H9 (cell line): ENCODE measurements at regions not wholly inside any gene's neighbourhood (a gene's known extent, or its start where the extent isn't known, plus 50 kb on each side); places are given as distances from the start of the nearest gene placed in this dataset.

ENCODE experiments used
- DNase-seq: peaks from one replicate; pipeline ENCODE4 v3.0.0-alpha.2; 2017
- H2AFZ ChIP-seq: one replicate; pipeline ENCODE4 v1.6.1; 2013; ENCODE audit warnings: mild to moderate bottlenecking, low read length, control low read depth, moderate library complexity
- H2AK5ac ChIP-seq: 2 replicates; pipeline ENCODE4 v1.6.1; 2013; ENCODE audit warnings: low read length, control low read depth, mixed read lengths; ENCODE audit not compliant: insufficient read length
- H2BK120ac ChIP-seq: one replicate; pipeline ENCODE4 v1.6.1; 2013; ENCODE audit warnings: low read depth, mild to moderate bottlenecking, low read length, control low read depth, inconsistent platforms; ENCODE audit not compliant: poor library complexity, severe bottlenecking
- H2BK12ac ChIP-seq: 2 replicates; pipeline ENCODE4 v1.6.1; 2013; ENCODE audit warnings: low read length, control low read depth, mixed read lengths, low read depth; ENCODE audit not compliant: insufficient read length
- H2BK15ac ChIP-seq: 2 replicates; pipeline ENCODE4 v1.6.1; 2013; ENCODE audit warnings: low read depth, low read length, control low read depth
- H2BK20ac ChIP-seq: one replicate; pipeline ENCODE4 v1.6.1; 2013; ENCODE audit warnings: low read depth, mild to moderate bottlenecking, low read length, control low read depth, inconsistent platforms; ENCODE audit not compliant: poor library complexity, severe bottlenecking
- H2BK5ac ChIP-seq: 2 replicates; pipeline ENCODE4 v1.6.1; 2013; ENCODE audit warnings: low read length, control low read depth, mixed read lengths; ENCODE audit not compliant: insufficient read length
- H3K14ac ChIP-seq: 2 replicates; pipeline ENCODE4 v1.6.1; 2013; ENCODE audit warnings: low read length, control low read depth; ENCODE audit not compliant: insufficient read depth
- H3K18ac ChIP-seq: 2 replicates; pipeline ENCODE4 v1.6.1; 2013; ENCODE audit warnings: low read depth, mild to moderate bottlenecking, mixed read lengths, low read length, control low read depth; ENCODE audit not compliant: insufficient read length
- H3K23ac ChIP-seq: 2 replicates; pipeline ENCODE4 v1.6.1; 2013; ENCODE audit warnings: low read length, control low read depth, mixed read lengths, low read depth; ENCODE audit not compliant: insufficient read length
- H3K23me2 ChIP-seq: 2 replicates; pipeline ENCODE4 v1.6.1; 2013; ENCODE audit warnings: low read depth, mild to moderate bottlenecking, mixed read lengths, low read length, control low read depth; ENCODE audit not compliant: insufficient read length, poor library complexity, severe bottlenecking
- H3K27ac ChIP-seq: 2 replicates; pipeline ENCODE4 v1.5.1; 2013; ENCODE audit warnings: low read length, control low read depth, mixed read lengths, low read depth; ENCODE audit not compliant: insufficient read length
- H3K27me3 ChIP-seq: 2 replicates; pipeline ENCODE4 v1.6.1; 2013; ENCODE audit warnings: low read length, control low read depth, inconsistent platforms; ENCODE audit not compliant: insufficient read depth
- H3K4ac ChIP-seq: 2 replicates; pipeline ENCODE4 v1.6.1; 2013; ENCODE audit warnings: low read depth, mild to moderate bottlenecking, control low read depth, inconsistent platforms, low read length, moderate library complexity
- H3K4me1 ChIP-seq: 2 replicates; pipeline ENCODE4 v1.6.1; 2013; ENCODE audit warnings: low read length, control low read depth, inconsistent platforms; ENCODE audit not compliant: insufficient read depth
- H3K4me2 ChIP-seq: 2 replicates; pipeline ENCODE4 v1.6.1; 2013; ENCODE audit warnings: low read length, control low read depth, mixed read lengths; ENCODE audit not compliant: insufficient read length, insufficient read depth
- H3K56ac ChIP-seq: 2 replicates; pipeline ENCODE4 v1.6.1; 2013; ENCODE audit warnings: low read depth, mild to moderate bottlenecking, mixed read lengths, low read length, control low read depth; ENCODE audit not compliant: insufficient read length
- H3K79me1 ChIP-seq: 2 replicates; pipeline ENCODE4 v1.6.1; 2013; ENCODE audit warnings: low read depth, mild to moderate bottlenecking, moderate library complexity, low read length, control low read depth, inconsistent platforms; ENCODE audit not compliant: insufficient read depth, poor library complexity, severe bottlenecking
- H3K79me2 ChIP-seq: 2 replicates; pipeline ENCODE4 v1.6.1; 2013; ENCODE audit warnings: low read length, control low read depth, inconsistent platforms; ENCODE audit not compliant: insufficient read depth
- H3K9ac ChIP-seq: 2 replicates; pipeline ENCODE4 v1.6.1; 2013; ENCODE audit warnings: low read length, control low read depth, mixed read lengths; ENCODE audit not compliant: insufficient read length; ENCODE audit errors: extremely low read depth
- H3K9me3 ChIP-seq: one replicate; pipeline ENCODE4 v1.6.1; 2013; ENCODE audit warnings: low read depth, low read length, inconsistent platforms; ENCODE audit not compliant: control insufficient read depth
- H3T11ph ChIP-seq: one replicate; pipeline ENCODE4 v1.6.1; 2013; ENCODE audit warnings: mild to moderate bottlenecking, low read length, control low read depth, inconsistent platforms
- H4K20me1 ChIP-seq: one replicate; pipeline ENCODE4 v1.6.1; 2013; ENCODE audit not compliant: control insufficient read depth, insufficient read length, insufficient read depth
- H4K5ac ChIP-seq: 2 replicates; pipeline ENCODE4 v1.6.1; 2013; ENCODE audit warnings: low read depth, mild to moderate bottlenecking, mixed read lengths, low read length, control low read depth; ENCODE audit not compliant: insufficient read length
- H4K8ac ChIP-seq: replicated peaks from 2 replicates; pipeline ENCODE4 v1.6.1; 2013; ENCODE audit warnings: low read length, control low read depth, mixed read lengths, low read depth; ENCODE audit not compliant: insufficient read length
- H4K91ac ChIP-seq: 2 replicates; pipeline ENCODE4 v1.6.1; 2013; ENCODE audit warnings: low read depth, mild to moderate bottlenecking, moderate library complexity, mixed read lengths, low read length, control low read depth; ENCODE audit not compliant: insufficient read length
- H3K27ac Mint-ChIP-seq, 3 experiments: 2 replicates in 2 of 3; 3 replicates in 1 of 3; pipeline ENCODE4 v1.8.0; 2020 to 2021; ENCODE audit warnings: mixed read lengths in 3 of 3, mild to moderate bottlenecking in 1 of 3, moderate library complexity in 1 of 3
- H3K27me3 Mint-ChIP-seq: 2 replicates; pipeline ENCODE4 v1.8.0; 2021; ENCODE audit warnings: low read depth, mild to moderate bottlenecking, moderate library complexity, mixed read lengths
- H3K36me3 Mint-ChIP-seq, 3 experiments: 2 replicates in 2 of 3; 3 replicates in 1 of 3; pipeline ENCODE4 v1.8.0; 2020 to 2021; ENCODE audit warnings: low read depth in 3 of 3, mixed read lengths in 3 of 3; ENCODE audit not compliant: insufficient read depth in 1 of 3
- H3K4me1 Mint-ChIP-seq, 2 experiments: 2 replicates each; pipeline ENCODE4 v1.8.0; 2020; ENCODE audit warnings: mixed read lengths in 2 of 2
- H3K4me3 Mint-ChIP-seq, 2 experiments: 2 replicates in 1 of 2; 3 replicates in 1 of 2; pipeline ENCODE4 v1.8.0; 2020 to 2021; ENCODE audit warnings: mild to moderate bottlenecking in 2 of 2, mixed read lengths in 2 of 2, moderate library complexity in 1 of 2
- H3K9me3 Mint-ChIP-seq, 2 experiments: 2 replicates in 1 of 2; 3 replicates in 1 of 2; pipeline ENCODE4 v1.8.0; 2020; ENCODE audit warnings: mild to moderate bottlenecking in 2 of 2, mixed read lengths in 2 of 2, moderate library complexity in 1 of 2
- WGBS: extraction: QIAGEN DNeasy Blood & Tissue Kit; methylation state at CpG from one replicate; pipeline ENCODE4 v1.1.7; 2013; ENCODE audit warnings: missing lambda C conversion rate, low lambda C conversion rate, mixed read lengths; ENCODE audit not compliant: insufficient read length; ENCODE audit errors: extremely low coverage; 5-methylcytosine and 5-hydroxymethylcytosine counted together
- TF ChIP-seq, protein P1 (sequence below): fragments of 200-600 bp; sonication (generic); conservative IDR thresholded peaks from 3 replicates; pipeline ENCODE4 v1.8.0; 2021; ENCODE audit warnings: antibody characterized with exemption, mild to moderate bottlenecking

DNA sequence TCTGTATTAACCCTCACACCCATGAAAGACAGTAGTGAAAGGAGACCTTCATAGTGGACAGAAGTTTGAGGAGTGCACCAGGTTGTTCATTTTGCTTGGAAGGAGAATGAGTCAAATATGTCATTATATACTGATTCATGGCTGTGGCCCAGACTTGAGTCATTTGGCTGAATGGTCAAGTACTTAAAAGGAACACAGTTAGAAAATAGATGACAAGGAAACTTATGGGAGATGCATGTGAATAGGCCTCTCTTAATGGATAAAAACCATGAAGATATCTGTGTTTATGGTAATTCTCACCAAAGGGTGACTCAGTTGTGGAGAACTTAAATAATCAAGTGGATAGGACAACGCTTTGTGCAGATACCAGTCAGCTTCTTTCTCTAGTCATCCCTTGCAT is 524.7 kb upstream of the CNTNAP5 start:
- no peak overlapping the region for H3K4me3 Mint-ChIP-seq
- no peak for DNase-seq
- H2AK5ac ChIP-seq = no peak overlapping the region

More for the DNA sequence above, 524.7 kb upstream of the CNTNAP5 start:
- no peak overlapping the region for H3K23ac ChIP-seq
- H2BK15ac ChIP-seq = no peak overlapping the region
- no peaks in the 10 kb centered on the region for H3K4me1 ChIP-seq
- Mint-ChIP-seq H3K27ac (no peak overlapping the region), H3K36me3 (no peaks in the 10 kb centered on the region; a peak in 1 of 7 replicates), H3K27me3 (no peaks in the 10 kb centered on the region), H3K9me3 (no peaks in the 10 kb centered on the region; a peak in 1 of 5 replicates), H3K4me1 (no peaks in the 10 kb centered on the region)
- H3K79me2 ChIP-seq = no peaks in the 10 kb centered on the region
- H3K4ac ChIP-seq = no peak overlapping the region
- H3K14ac ChIP-seq = no peak overlapping the region
- no peak overlapping the region for H2BK12ac ChIP-seq
- no peak overlapping the region for H3K18ac ChIP-seq
- H2BK20ac ChIP-seq = no peak overlapping the region
- no peak overlapping the region for H4K91ac ChIP-seq
- no peaks in the 10 kb centered on the region for H3K27me3 ChIP-seq
- WGBS = no CpG with 5 or more reads among the region's 1 CpG
- no peak overlapping the region for H3K56ac ChIP-seq
- no peaks in the 10 kb centered on the region for H3K9me3 ChIP-seq
- no peak overlapping the region for H4K8ac ChIP-seq
- H2BK5ac ChIP-seq = no peak overlapping the region
- H2AFZ ChIP-seq = no peak overlapping the region
- no peak overlapping the region for H3K27ac ChIP-seq
- no peaks in the 10 kb centered on the region for H3K79me1 ChIP-seq
- no peak overlapping the region for H2BK120ac ChIP-seq
- no peaks in the 10 kb centered on the region for H3K23me2 ChIP-seq
- no peak overlapping the region for H3T11ph ChIP-seq
- no peaks in the 10 kb centered on the region for H4K20me1 ChIP-seq
- H4K5ac ChIP-seq = no peak overlapping the region
- no peak overlapping the region for H3K4me2 ChIP-seq
- H3K9ac ChIP-seq = no peak overlapping the region
- TF ChIP-seq, protein P1, sequence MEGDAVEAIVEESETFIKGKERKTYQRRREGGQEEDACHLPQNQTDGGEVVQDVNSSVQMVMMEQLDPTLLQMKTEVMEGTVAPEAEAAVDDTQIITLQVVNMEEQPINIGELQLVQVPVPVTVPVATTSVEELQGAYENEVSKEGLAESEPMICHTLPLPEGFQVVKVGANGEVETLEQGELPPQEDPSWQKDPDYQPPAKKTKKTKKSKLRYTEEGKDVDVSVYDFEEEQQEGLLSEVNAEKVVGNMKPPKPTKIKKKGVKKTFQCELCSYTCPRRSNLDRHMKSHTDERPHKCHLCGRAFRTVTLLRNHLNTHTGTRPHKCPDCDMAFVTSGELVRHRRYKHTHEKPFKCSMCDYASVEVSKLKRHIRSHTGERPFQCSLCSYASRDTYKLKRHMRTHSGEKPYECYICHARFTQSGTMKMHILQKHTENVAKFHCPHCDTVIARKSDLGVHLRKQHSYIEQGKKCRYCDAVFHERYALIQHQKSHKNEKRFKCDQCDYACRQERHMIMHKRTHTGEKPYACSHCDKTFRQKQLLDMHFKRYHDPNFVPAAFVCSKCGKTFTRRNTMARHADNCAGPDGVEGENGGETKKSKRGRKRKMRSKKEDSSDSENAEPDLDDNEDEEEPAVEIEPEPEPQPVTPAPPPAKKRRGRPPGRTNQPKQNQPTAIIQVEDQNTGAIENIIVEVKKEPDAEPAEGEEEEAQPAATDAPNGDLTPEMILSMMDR = no peak
